ENCODE measurements at regions not wholly inside any gene's neighbourhood (a gene's known extent, or its start where the extent isn't known, plus 50 kb on each side); places are given as distances from the start of the nearest gene placed in this dataset.

- no peak for TF ChIP-seq POLR2A (IDR thresholded peaks at IDR 0.05; ENCODE audit: low read depth)
- TF ChIP-seq, protein P1, sequence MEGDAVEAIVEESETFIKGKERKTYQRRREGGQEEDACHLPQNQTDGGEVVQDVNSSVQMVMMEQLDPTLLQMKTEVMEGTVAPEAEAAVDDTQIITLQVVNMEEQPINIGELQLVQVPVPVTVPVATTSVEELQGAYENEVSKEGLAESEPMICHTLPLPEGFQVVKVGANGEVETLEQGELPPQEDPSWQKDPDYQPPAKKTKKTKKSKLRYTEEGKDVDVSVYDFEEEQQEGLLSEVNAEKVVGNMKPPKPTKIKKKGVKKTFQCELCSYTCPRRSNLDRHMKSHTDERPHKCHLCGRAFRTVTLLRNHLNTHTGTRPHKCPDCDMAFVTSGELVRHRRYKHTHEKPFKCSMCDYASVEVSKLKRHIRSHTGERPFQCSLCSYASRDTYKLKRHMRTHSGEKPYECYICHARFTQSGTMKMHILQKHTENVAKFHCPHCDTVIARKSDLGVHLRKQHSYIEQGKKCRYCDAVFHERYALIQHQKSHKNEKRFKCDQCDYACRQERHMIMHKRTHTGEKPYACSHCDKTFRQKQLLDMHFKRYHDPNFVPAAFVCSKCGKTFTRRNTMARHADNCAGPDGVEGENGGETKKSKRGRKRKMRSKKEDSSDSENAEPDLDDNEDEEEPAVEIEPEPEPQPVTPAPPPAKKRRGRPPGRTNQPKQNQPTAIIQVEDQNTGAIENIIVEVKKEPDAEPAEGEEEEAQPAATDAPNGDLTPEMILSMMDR (IDR thresholded peaks at IDR 0.05): no peak
- TF ChIP-seq POLR2AphosphoS5 (IDR thresholded peaks at IDR 0.05): no peak
Observed at GRCh38 chr13:111929036-111929616, 137.8 kb upstream of the SOX1 start.

Data from esophagus muscularis mucosa (tissue), 3 donors.